Urothelium cell line (cell line): ENCODE measurements at regions not wholly inside any gene's neighbourhood (a gene's known extent, or its start where the extent isn't known, plus 50 kb on each side); places are given as distances from the start of the nearest gene placed in this dataset.

ENCODE experiments used
- DNase-seq: peaks from one replicate; pipeline ENCODE4 v3.0.0; 2011; ENCODE audit warnings: low spot score, mixed read lengths
- FAIRE-seq: peaks from 2 replicates; lab custom pipeline; 2011; peaks lifted over from hg19 to GRCh38; lab: Jason Lieb, UNC

DNA sequence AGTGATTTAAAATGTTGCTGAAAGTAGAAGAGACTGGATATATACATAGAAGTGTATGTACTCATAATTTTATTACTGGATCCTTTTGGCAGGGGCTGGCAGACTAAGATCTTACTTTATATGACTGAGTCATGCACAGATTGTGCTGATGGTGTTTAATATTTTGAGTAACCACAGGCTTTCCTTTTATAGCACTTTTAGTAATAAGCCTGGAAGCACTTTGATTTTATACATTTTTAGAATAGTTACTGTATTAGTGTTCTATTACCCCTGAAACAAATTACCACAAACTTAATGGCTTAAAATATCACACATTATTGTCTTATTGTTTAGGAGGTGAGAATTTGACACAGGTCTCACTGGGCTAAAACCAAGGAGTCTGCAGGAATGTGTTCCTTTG, 113.4 kb upstream of the CDH8 start:
- no peak for DNase-seq
- no peak for FAIRE-seq

DNA sequence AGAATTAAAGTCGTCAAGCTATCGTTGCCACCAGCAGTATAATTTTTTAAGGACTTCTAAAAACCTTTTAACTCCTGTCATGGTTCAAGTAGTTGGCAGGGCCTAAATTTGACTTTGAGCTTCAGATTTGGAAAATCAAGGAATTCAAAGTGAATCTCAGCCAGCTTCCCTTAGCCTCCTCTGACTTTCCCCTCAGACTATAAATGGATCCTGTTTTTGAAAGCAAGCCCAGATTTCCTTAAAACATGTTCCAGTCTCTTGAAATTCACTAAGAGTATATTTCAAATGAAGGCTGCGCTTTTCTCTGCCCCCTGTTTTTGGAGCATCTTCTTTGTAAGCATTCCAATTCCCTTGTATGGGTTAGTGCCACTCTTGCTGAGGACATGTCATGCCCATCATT, 101.8 kb upstream of the CDH8 start:
- DNase-seq (no peak), FAIRE-seq (no peak)

DNA sequence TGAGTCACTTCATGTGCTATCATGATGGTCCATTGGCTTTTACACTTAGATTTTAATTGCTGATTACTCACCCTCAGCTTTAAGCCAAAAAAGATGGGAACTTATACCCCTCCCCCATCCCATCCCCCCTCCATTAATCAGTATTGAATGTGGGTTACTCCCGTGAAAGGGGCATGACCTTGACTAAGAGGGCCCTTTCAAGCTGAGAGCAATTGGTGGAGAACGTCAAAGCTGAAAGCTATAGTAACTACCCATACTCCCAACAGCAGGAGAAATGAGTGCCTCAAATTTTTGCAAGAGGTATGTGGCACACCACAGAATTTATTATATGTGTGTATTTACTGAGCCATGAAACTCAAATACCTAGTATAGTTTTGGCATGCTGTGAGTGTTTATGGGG, 99.7 kb upstream of the CDH8 start:
- FAIRE-seq (no peak), DNase-seq (peak; percentile 60)

DNA sequence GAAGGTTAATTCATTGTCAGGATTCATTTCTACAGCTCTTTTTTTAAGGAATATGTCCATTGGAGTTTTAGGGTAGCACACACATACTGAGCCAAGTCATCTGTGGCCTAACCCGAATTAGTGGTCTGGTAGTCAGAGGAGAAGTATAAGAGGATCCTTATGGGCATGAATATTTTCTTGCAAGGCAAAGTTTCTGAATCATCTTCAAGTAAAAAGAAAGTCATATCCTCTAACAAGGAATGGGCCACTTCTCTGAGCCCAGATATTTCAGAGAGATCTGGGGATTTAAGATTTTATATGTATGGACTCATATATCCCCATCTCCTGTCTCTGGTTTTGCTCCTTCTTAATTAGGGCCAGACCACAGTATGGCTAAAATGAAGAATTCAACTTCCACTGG, 99.2 kb upstream of the CDH8 start:
- DNase-seq (no peak), FAIRE-seq (no peak)

DNA sequence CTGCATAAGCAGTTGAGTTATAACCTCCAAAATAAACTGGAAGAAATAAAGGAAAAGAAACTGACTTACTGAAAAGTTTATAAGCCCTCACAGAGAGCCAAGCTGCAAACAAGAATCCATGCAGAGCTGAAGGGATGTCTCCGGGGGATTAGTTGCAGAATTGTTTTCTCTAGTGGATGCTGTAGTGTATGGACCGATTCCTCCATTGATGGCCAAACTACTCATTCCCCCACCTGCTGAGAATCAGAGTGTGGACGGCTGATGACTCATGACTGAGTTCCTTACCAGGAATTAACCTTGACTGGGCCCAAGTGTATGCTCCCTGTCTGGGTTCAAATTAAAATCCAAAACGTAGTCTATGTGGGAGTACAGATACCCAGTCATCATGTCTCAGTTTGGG, 93.9 kb upstream of the CDH8 start:
- DNase-seq (peak; percentile 23), FAIRE-seq (no peak)

DNA sequence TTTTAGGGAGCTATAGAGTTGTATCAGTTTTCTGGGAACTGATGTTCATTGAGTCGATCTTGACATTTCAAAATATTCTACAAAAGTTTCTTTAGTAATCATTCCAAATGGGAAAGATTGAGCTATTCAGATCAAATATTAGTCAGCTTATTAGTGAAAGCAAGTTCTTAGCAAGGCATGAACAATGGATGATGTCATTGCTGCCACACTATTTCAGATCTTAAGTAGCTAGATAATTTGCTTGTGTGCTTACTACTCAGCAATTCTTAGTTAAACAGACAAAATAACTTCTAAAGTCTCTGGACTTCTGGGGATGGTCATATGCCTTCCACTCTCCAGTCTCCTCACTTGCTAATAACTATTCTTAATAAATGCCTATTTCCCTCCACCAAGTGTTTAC, 69.0 kb upstream of the CDH8 start:
- no peak for FAIRE-seq
- no peak for DNase-seq

DNA sequence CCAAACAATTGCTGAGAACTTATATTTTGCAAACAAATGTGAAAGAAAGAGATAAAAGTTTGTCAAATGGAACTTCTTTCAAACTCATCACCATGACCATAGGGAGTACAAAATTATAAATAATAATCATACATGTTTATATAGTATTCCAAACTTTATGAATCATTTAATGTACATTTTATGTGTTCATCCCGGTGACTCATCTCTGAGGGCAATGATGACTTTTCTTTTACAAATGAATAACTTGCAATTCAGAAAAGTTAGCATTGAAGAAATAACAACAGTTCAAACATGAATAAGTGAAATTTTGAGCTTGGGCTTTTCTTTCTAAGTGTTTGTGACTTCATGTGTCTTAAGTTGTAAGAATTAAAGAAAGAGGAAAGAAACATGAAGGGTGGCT, 66.3 kb upstream of the CDH8 start:
- no peak for DNase-seq
- FAIRE-seq, result no peak

DNA sequence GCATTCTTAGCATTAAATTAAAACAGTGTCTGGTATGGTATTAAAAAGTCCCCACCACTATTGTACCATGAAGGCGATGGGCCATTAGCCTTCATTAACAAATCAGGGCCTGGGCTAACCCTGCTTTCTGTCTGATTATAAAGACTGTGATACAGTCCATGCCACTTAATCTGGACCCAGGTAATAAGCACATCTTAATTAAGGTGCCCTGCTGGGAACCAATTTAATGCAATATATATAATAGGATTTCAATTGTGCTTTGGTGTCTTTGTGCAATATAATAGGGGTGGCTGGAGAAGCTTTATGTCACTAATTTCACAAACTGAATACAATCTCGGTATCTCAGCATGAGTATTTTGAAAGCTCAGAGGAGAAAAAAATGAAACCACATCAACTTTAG, 64.4 kb upstream of the CDH8 start:
- DNase-seq (no peak), FAIRE-seq (no peak)

DNA sequence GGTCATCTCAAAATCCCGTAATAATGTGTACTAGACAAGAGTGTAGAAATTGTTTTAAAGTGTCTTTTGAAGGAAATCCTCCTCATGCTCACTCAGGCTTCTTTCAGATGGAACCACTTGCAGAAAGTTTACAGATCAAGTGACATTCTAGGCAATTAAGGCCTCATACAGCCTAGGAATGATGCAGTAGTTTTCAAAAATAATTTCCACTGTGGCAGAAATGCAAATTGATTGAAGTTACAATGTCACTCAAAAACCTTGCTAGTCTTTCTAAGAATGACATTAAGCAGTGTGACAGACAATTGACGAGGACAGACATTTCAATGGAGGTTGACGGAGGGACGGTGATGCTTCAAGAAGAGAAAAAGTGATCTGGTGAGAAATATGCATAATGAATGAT, 53.5 kb upstream of the CDH8 start:
- no peak for DNase-seq
- no peak for FAIRE-seq

DNA sequence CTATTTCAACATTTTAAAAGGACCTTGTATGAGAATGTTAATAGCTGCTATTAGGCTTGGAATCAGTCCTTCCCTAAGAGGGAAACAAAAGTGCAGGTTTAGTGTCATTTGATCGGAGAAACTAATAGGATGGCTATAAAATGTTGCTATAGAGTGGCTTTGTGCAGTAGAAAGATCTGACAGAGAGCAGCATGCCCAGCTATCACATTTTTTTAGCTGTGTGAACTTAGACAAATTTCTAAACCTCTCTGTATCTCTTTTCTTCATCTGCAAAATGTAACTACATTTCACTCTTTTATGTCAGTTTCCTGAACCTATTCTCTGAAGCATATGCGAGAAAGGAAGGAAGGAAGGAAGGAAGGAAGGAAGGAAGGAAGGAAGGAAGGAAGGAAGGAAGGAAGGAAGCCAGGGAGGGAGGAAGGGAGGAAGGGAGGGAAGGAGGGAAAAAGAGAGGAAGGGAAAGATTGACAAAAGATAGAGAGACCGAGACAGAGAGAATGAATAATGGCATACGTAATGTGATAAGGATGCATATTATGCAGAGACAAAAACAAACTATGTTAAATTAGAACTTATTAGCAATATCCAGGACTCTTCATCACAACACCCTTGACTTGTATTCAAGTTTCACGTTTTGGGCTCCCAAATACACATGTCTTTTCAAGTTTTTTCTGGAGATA, 52.6 kb upstream of the CDH8 start:
- FAIRE-seq (no peak), DNase-seq (no peak)
